Liver (tissue), 8 donors: ENCODE measurements at regions not wholly inside any gene's neighbourhood (a gene's known extent, or its start where the extent isn't known, plus 50 kb on each side); places are given as distances from the start of the nearest gene placed in this dataset.

Experiments used
- DNase-seq: peaks from one replicate; pipeline ENCODE4 v3.0.0-alpha.2; 2017; ENCODE audit warnings: low spot score
- H3K27ac ChIP-seq, 2 donors: one replicate each; pipeline ENCODE4 v1.7.0; 2013; ENCODE audit warnings: inconsistent platforms in 2 of 2, low read length in 2 of 2, control low read depth in 1 of 2, low read depth in 1 of 2, mild to moderate bottlenecking in 1 of 2
- H3K27me3 ChIP-seq, 4 donors: one replicate each; pipeline versions ENCODE4 v1.6.1 to v1.7.0; 2013; ENCODE audit warnings: low read length in 3 of 4, inconsistent platforms in 1 of 4, mild to moderate bottlenecking in 1 of 4, moderate library complexity in 1 of 4; ENCODE audit not compliant: control insufficient read depth in 4 of 4, insufficient read depth in 4 of 4
- H3K36me3 ChIP-seq, 4 donors: one replicate each; pipeline versions ENCODE4 v1.6.1 to v1.7.0; 2013; ENCODE audit warnings: low read length in 3 of 4, mild to moderate bottlenecking in 3 of 4, low read depth in 1 of 4, moderate library complexity in 1 of 4; ENCODE audit not compliant: control insufficient read depth in 4 of 4, insufficient read depth in 3 of 4
- H3K4me1 ChIP-seq, 4 donors: one replicate each; pipeline versions ENCODE4 v1.6.1 to v1.7.0; 2013; ENCODE audit warnings: low read length in 3 of 4, mild to moderate bottlenecking in 3 of 4, moderate library complexity in 1 of 4; ENCODE audit not compliant: control insufficient read depth in 4 of 4, insufficient read depth in 4 of 4
- H3K4me3 ChIP-seq, 3 donors: one replicate each; pipeline versions ENCODE4 v1.6.1 to v1.7.0; 2013; ENCODE audit warnings: low read length in 3 of 3, control low read depth in 1 of 3, low read depth in 1 of 3, mild to moderate bottlenecking in 1 of 3
- H3K9ac ChIP-seq, 2 donors: one replicate each; pipeline ENCODE4 v1.7.0; 2013; ENCODE audit warnings: low read length in 2 of 2, mild to moderate bottlenecking in 2 of 2, moderate library complexity in 2 of 2, control low read depth in 1 of 2, low read depth in 1 of 2
- H3K9me3 ChIP-seq, 4 donors: one replicate each; pipeline versions ENCODE4 v1.6.1 to v1.7.0; 2013; ENCODE audit warnings: low read length in 3 of 4; ENCODE audit not compliant: control insufficient read depth in 4 of 4
- ATF3 ChIP-seq: IDR thresholded peaks from 2 replicates; pipeline ENCODE4 v1.6.1; 2016; ENCODE audit warnings: antibody characterized with exemption
- CTCF ChIP-seq: fragments of 150-350 bp; IDR thresholded peaks from 2 replicates; pipeline ENCODE4 v1.5.1; 2017; ENCODE audit warnings: improper control_type of control experiment, low read depth, low read length; ENCODE audit not compliant: missing input control
- EGR1 ChIP-seq, 2 donors: IDR thresholded peaks; 2 replicates each; pipeline ENCODE4 v1.6.1; 2016 to 2018; ENCODE audit warnings: antibody characterized with exemption in 2 of 2, low read depth in 2 of 2
- FOXA2 ChIP-seq: IDR thresholded peaks from 2 replicates; pipeline ENCODE4 v1.6.1; 2016; ENCODE audit warnings: antibody characterized with exemption
- GABPA ChIP-seq, 2 donors: IDR thresholded peaks in 1 of 2; conservative IDR thresholded peaks in 1 of 2; 2 replicates each; pipeline ENCODE4 v1.6.1; 2016; ENCODE audit warnings: antibody characterized with exemption in 2 of 2, mild to moderate bottlenecking in 1 of 2, moderate library complexity in 1 of 2
- HNF4A ChIP-seq, 2 donors: conservative IDR thresholded peaks; 2 replicates each; pipeline ENCODE4 v1.6.1; 2016; ENCODE audit warnings: antibody characterized with exemption in 2 of 2, mild to moderate bottlenecking in 2 of 2
- HNF4G ChIP-seq: IDR thresholded peaks from 2 replicates; pipeline ENCODE4 v1.6.1; 2016; ENCODE audit warnings: antibody characterized with exemption
- JUND ChIP-seq, 2 donors: IDR thresholded peaks; 2 replicates each; pipeline ENCODE4 v1.6.1; 2016; ENCODE audit warnings: antibody characterized with exemption in 2 of 2
- MAX ChIP-seq: IDR thresholded peaks from 2 replicates; pipeline ENCODE4 v1.6.1; 2016; ENCODE audit warnings: antibody characterized with exemption
- NR2F2 ChIP-seq: IDR thresholded peaks from 2 replicates; pipeline ENCODE4 v1.6.1; 2016; ENCODE audit warnings: antibody characterized with exemption
- RAD21 ChIP-seq, 2 donors: IDR thresholded peaks; 2 replicates each; pipeline ENCODE4 v1.6.1; 2016; ENCODE audit warnings: antibody characterized with exemption in 2 of 2, mild to moderate bottlenecking in 2 of 2
- REST ChIP-seq: IDR thresholded peaks from 2 replicates; pipeline ENCODE4 v1.6.1; 2016; ENCODE audit warnings: antibody characterized with exemption, mild to moderate bottlenecking
- RXRA ChIP-seq, 2 donors: IDR thresholded peaks; 2 replicates each; pipeline ENCODE4 v1.6.1; 2017 to 2018; ENCODE audit warnings: antibody characterized with exemption in 2 of 2, mild to moderate bottlenecking in 1 of 2
- SP1 ChIP-seq: IDR thresholded peaks from 2 replicates; pipeline ENCODE4 v1.6.1; 2018; ENCODE audit warnings: antibody characterized with exemption, mild to moderate bottlenecking
- TAF1 ChIP-seq: conservative IDR thresholded peaks from 2 replicates; pipeline ENCODE4 v1.6.1; 2016; ENCODE audit warnings: antibody characterized with exemption, mild to moderate bottlenecking
- YY1 ChIP-seq: IDR thresholded peaks from 2 replicates; pipeline ENCODE4 v1.6.1; 2016; ENCODE audit warnings: antibody characterized with exemption, mild to moderate bottlenecking
- ZBTB33 ChIP-seq: IDR thresholded peaks from 2 replicates; pipeline ENCODE4 v1.6.1; 2016; ENCODE audit warnings: antibody characterized with exemption
- whole genome bisulfite sequencing: extraction: QIAGEN DNeasy Blood & Tissue Kit; methylation state at CpG from one replicate; pipeline ENCODE4 v1.1.7; 2013; 5-methylcytosine and 5-hydroxymethylcytosine counted together
- donor health status: healthy.
- donor health status: healthy.
- donor health status: healthy.
- donor health status: healthy.
- donor health status: healthy.

- no peak for DNase-seq
- H3K9ac ChIP-seq: no peak overlapping the region
- TF ChIP-seq HNF4G: no peak
- TF ChIP-seq JUND (IDR thresholded peaks at IDR 0.05): no peak
- no peak for TF ChIP-seq ATF3
- TF ChIP-seq REST: no peak
- no peak for TF ChIP-seq YY1
- TF ChIP-seq RXRA (IDR thresholded peaks at IDR 0.05): no peak
- TF ChIP-seq HNF4A (conservative IDR thresholded peaks at IDR 0.05): no peak
- TF ChIP-seq MAX: no peak
- no peak for TF ChIP-seq RAD21 (IDR thresholded peaks at IDR 0.05)
- TF ChIP-seq SP1: no peak
- no peak for TF ChIP-seq ZBTB33
- no peak for TF ChIP-seq EGR1 (IDR thresholded peaks at IDR 0.05; ENCODE audit: low read depth in 2 of 2)
- TF ChIP-seq TAF1: no peak
- TF ChIP-seq NR2F2: no peak
- TF ChIP-seq CTCF: no peak
- no peak for TF ChIP-seq FOXA2
- H3K4me3 ChIP-seq: no peak overlapping the region
- no peak overlapping the region for H3K27ac ChIP-seq
- 79% methylated on average over 5 of the region's 5 CpGs for WGBS
- H3K36me3 ChIP-seq: no peaks in the 10 kb centered on the region
- H3K4me1 ChIP-seq: no peaks in the 10 kb centered on the region
- peaks cover 0 to 6% (median 0%) of the 10 kb centered on the region in 4 donors for H3K27me3 ChIP-seq
- H3K9me3 ChIP-seq: no peaks in the 10 kb centered on the region
These were observed 212.1 kb upstream of the CAND1 start for GRCh38 chr12:67057072-67057471.

- H3K4me1 ChIP-seq: no peaks in the 10 kb centered on the region
- H3K9me3 ChIP-seq: no peaks in the 10 kb centered on the region
- DNase-seq: no peak
- no peak overlapping the region for H3K27ac ChIP-seq
- H3K4me3 ChIP-seq: no peak overlapping the region
- H3K9ac ChIP-seq: no peak overlapping the region
- no peaks in the 10 kb centered on the region for H3K36me3 ChIP-seq
- 81% methylated on average over 2 of the region's 2 CpGs for WGBS
- peaks cover 0 to 13% (median 0%) of the 10 kb centered on the region in 4 donors for H3K27me3 ChIP-seq
- TF ChIP-seq EGR1 (IDR thresholded peaks at IDR 0.05; ENCODE audit: low read depth in 2 of 2) (no peak), NR2F2 (no peak), ZBTB33 (no peak), GABPA (IDR thresholded peaks at IDR 0.05 in 1 of 2, conservative IDR thresholded peaks at IDR 0.05 in 1 of 2) (no peak), CTCF (no peak)
These were observed 207.0 kb upstream of the CAND1 start for GRCh38 chr12:67062193-67062592.
